ENCODE measurements at regions not wholly inside any gene's neighbourhood (a gene's known extent, or its start where the extent isn't known, plus 50 kb on each side); places are given as distances from the start of the nearest gene placed in this dataset.

GRCh38 chr2:12293874-12294273, 422.9 kb upstream of the TRIB2 start:
- TF ChIP-seq, protein P1, sequence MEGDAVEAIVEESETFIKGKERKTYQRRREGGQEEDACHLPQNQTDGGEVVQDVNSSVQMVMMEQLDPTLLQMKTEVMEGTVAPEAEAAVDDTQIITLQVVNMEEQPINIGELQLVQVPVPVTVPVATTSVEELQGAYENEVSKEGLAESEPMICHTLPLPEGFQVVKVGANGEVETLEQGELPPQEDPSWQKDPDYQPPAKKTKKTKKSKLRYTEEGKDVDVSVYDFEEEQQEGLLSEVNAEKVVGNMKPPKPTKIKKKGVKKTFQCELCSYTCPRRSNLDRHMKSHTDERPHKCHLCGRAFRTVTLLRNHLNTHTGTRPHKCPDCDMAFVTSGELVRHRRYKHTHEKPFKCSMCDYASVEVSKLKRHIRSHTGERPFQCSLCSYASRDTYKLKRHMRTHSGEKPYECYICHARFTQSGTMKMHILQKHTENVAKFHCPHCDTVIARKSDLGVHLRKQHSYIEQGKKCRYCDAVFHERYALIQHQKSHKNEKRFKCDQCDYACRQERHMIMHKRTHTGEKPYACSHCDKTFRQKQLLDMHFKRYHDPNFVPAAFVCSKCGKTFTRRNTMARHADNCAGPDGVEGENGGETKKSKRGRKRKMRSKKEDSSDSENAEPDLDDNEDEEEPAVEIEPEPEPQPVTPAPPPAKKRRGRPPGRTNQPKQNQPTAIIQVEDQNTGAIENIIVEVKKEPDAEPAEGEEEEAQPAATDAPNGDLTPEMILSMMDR (conservative IDR thresholded peaks at IDR 0.05; ENCODE audit: low read depth, low read length) = no peak
- DNase-seq (ENCODE audit: low read depth) = no peak
- H3K4me3 ChIP-seq (ENCODE audit: low read length) = no peak overlapping the region

DNA sequence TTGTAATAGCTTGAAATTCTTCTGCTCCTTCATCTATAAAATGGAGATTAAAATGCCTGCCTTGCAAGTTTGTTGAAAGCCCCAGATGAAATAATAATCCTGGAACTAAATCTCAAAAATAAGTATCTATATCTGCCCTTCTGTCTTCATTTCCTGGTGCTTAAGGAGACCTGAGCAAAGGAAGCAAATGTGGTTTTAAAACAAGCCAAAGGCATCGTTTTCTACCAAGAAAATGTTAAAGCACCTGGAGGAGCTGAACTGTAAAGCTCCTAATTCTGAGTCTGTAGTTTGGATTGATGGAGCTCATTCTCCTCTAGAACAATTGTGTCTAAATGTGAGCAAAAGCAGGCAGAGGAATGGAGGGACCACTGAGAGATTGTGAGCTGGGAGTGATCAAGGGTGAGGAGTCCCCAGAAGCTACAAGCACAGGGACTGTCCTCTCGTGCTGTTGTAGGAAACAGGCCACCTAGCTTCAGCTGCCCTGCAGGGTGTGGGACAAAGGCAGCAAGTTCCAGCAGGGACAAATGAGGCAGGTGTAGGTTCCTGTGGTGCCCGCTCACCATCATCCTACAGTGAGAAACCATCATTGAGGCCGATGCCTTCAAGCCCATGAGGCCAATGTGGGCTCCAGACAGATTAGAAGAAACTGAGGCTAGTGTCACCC, 420.7 kb upstream of the TRIB2 start:
- DNase-seq (ENCODE audit: low read depth) = no peak
- TF ChIP-seq, protein P1 (conservative IDR thresholded peaks at IDR 0.05; ENCODE audit: low read depth, low read length) = no peak
- no peak overlapping the region for H3K4me3 ChIP-seq (ENCODE audit: low read length)

- H3K4me3 ChIP-seq (ENCODE audit: low read length) = no peak overlapping the region
- DNase-seq (ENCODE audit: low read depth) = no peak
- TF ChIP-seq, protein P1 (conservative IDR thresholded peaks at IDR 0.05; ENCODE audit: low read depth, low read length) = no peak
Observed at GRCh38 chr2:12296915-12297314, 419.8 kb upstream of the TRIB2 start.

DNA sequence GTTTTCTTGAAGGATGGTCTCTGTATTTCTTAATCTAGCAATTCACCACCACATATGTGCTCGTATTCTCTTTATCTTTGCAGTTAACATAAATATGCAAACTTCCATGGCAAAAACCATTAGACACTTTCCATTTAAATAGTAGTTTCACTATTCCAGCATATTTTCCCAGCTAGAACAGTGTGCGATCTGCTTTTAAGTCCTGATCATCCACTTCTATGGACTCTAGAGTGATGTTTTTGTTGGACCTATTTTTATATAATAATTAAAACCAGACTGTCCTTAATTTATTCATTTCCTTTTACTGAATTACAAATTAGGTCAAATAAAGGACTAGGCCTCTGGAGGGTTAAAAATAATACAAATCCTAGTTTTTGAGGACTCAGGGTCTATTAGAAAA, 418.4 kb upstream of the TRIB2 start:
- TF ChIP-seq, protein P1 (conservative IDR thresholded peaks at IDR 0.05; ENCODE audit: low read depth, low read length) = no peak
- DNase-seq (ENCODE audit: low read depth) = no peak
- no peak overlapping the region for H3K4me3 ChIP-seq (ENCODE audit: low read length)

DNA sequence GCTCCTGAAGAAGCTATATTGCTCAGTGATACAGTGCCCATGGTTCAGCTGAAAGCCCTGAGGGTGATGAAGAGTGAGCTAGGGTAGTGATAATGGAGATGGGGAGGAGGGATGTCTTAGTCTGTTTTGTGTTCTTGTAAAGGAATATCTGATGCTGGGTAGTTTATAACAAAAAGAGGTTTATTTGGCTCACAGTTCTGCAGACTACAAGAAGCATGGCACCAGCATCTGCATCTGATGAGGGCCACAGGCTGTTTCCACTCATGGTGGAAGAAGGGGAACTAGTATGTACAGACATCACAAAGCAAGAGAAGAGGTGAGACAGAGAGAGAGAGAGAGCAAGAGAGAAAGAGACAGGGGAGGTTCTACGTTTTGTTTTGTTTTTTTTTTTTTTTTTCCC, 417.3 kb upstream of the TRIB2 start:
- no peak for DNase-seq (ENCODE audit: low read depth)
- H3K4me3 ChIP-seq (ENCODE audit: low read length) = no peak overlapping the region
- TF ChIP-seq, protein P1 (conservative IDR thresholded peaks at IDR 0.05; ENCODE audit: low read depth, low read length) = no peak

DNA sequence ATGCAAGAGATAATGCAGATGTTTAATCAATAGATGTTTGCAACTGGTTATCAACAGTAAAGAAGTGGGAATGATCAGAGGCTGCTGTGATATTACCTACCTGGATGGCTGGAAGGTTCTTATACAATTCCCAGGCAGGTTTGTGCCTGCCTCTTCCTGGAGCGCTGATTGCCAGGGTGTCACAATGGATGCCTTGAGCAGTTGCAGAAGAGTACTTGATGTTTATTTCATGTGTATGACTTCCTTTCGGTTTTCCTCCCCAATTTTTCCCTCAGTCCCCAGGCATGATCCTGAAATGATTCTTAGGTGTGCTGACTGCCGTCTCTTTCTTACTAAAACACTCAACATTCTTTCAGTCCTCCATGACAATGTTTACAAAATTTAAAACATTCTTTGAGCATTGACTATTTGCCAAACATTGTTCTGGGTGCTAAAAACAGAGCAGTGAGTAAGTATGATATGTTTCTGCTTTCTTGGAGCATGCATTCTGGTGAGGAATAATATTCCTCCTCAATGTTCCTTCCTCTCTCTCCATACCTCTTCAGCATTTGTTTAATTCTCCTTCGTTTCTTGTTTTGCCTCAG, 416.6 kb upstream of the TRIB2 start:
- TF ChIP-seq, protein P1 (conservative IDR thresholded peaks at IDR 0.05; ENCODE audit: low read depth, low read length) = no peak
- H3K4me3 ChIP-seq (ENCODE audit: low read length) = no peak overlapping the region
- DNase-seq (ENCODE audit: low read depth) = no peak

- no peak overlapping the region for H3K4me3 ChIP-seq (ENCODE audit: low read length)
- no peak for DNase-seq (ENCODE audit: low read depth)
- TF ChIP-seq, protein P1 (conservative IDR thresholded peaks at IDR 0.05; ENCODE audit: low read depth, low read length) = no peak
Observed at GRCh38 chr2:12300927-12301326, 415.8 kb upstream of the TRIB2 start.
